ENCODE measurements at regions not wholly inside any gene's neighbourhood (a gene's known extent, or its start where the extent isn't known, plus 50 kb on each side); places are given as distances from the start of the nearest gene placed in this dataset.

GRCh38 chr4:23039818-23040217, 347.1 kb downstream of the GBA3 start:
- H3K4me1 ChIP-seq, result no peaks in the 10 kb centered on the region
- H3K9me3 ChIP-seq, result no peaks in the 10 kb centered on the region
- 50% methylated on average over 1 of the region's 1 CpG for WGBS (ENCODE audit: insufficient coverage, low coverage, low lambda C conversion rate, missing lambda C conversion rate)
- no peaks in the 10 kb centered on the region for H3K27me3 ChIP-seq
- H3K27ac ChIP-seq, result no peak overlapping the region
- DNase-seq (no peak), ATAC-seq (no peak)
- intact Hi-C loops (cut with DNase I), result no loop called here
- H3K4me3 ChIP-seq, result no peak overlapping the region
- TF ChIP-seq POLR2A (IDR thresholded peaks at IDR 0.05) (no peak), CTCF (IDR thresholded peaks at IDR 0.05) (no peak)
- no peaks in the 10 kb centered on the region for H3K36me3 ChIP-seq

GRCh38 chr4:23038626-23039491, 346.1 kb downstream of the GBA3 start:
- TF ChIP-seq CTCF (IDR thresholded peaks at IDR 0.05) (no peak), POLR2A (IDR thresholded peaks at IDR 0.05) (no peak)

GRCh38 chr4:23036921-23037495, 344.3 kb downstream of the GBA3 start:
- TF ChIP-seq CTCF (IDR thresholded peaks at IDR 0.05) (no peak), POLR2A (IDR thresholded peaks at IDR 0.05) (no peak)
- Histone ChIP-seq H3K4me1 (no peaks in the 10 kb centered on the region), H3K27me3 (no peaks in the 10 kb centered on the region), H3K27ac (no peak overlapping the region), H3K4me3 (no peak overlapping the region), H3K36me3 (no peaks in the 10 kb centered on the region), H3K9me3 (no peaks in the 10 kb centered on the region)
- WGBS (ENCODE audit: insufficient coverage, low coverage, low lambda C conversion rate, missing lambda C conversion rate), result 73% methylated on average over 10 of the region's 10 CpGs
- DNase-seq, result no peak
- intact Hi-C loops (cut with DNase I), result no loop called here
- no peak for ATAC-seq

More at GRCh38 chr4:23038626-23039491, 346.1 kb downstream of the GBA3 start:
- Histone ChIP-seq H3K36me3 (no peaks in the 10 kb centered on the region), H3K9me3 (no peaks in the 10 kb centered on the region), H3K4me3 (no peak overlapping the region), H3K27ac (no peak overlapping the region), H3K27me3 (no peaks in the 10 kb centered on the region), H3K4me1 (no peaks in the 10 kb centered on the region)
- intact Hi-C loops (cut with DNase I), result no loop called here
- no peak for ATAC-seq
- DNase-seq, result no peak
- WGBS (ENCODE audit: insufficient coverage, low coverage, low lambda C conversion rate, missing lambda C conversion rate), result 60% methylated on average over 5 of the region's 5 CpGs

- no peak for TF ChIP-seq CTCF (IDR thresholded peaks at IDR 0.05)
- TF ChIP-seq POLR2A (IDR thresholded peaks at IDR 0.05), result no peak
- ATAC-seq (no peak), DNase-seq (no peak)
- Histone ChIP-seq H3K9me3 (no peaks in the 10 kb centered on the region), H3K4me1 (no peaks in the 10 kb centered on the region), H3K27me3 (no peaks in the 10 kb centered on the region), H3K4me3 (no peak overlapping the region), H3K36me3 (no peaks in the 10 kb centered on the region), H3K27ac (no peak overlapping the region)
- intact Hi-C loops (cut with DNase I), result no loop called here
- 57% methylated on average over 2 of the region's 3 CpGs for WGBS (ENCODE audit: insufficient coverage, low coverage, low lambda C conversion rate, missing lambda C conversion rate)
Observed at GRCh38 chr4:23036503-23036902, 343.8 kb downstream of the GBA3 start.
